ENCODE measurements at regions not wholly inside any gene's neighbourhood (a gene's known extent, or its start where the extent isn't known, plus 50 kb on each side); places are given as distances from the start of the nearest gene placed in this dataset.
"Not testable (repeated sequence)": the region's sequence is repeated elsewhere in the genome, so short reads cannot be mapped to it uniquely, and the experiment has no call there.

- TF ChIP-seq EZH2phosphoT487 (IDR thresholded peaks at IDR 0.05; ENCODE audit: insufficient read depth, low read depth); EZH2 (IDR thresholded peaks at IDR 0.05; ENCODE audit: insufficient read depth, poor library complexity, severe bottlenecking): not testable (repeated sequence)
Observed at GRCh38 chr16:58983181-58983965, 249.3 kb upstream of the GOT2 start.
